ENCODE measurements at regions not wholly inside any gene's neighbourhood (a gene's known extent, or its start where the extent isn't known, plus 50 kb on each side); places are given as distances from the start of the nearest gene placed in this dataset.

GRCh38 chr1:114235281-114235680 is 81.6 kb upstream of the SYT6 start:
- 83 to 85% methylated on average over 3 of the region's 3 CpGs for WGBS, 2 experiments

DNA sequence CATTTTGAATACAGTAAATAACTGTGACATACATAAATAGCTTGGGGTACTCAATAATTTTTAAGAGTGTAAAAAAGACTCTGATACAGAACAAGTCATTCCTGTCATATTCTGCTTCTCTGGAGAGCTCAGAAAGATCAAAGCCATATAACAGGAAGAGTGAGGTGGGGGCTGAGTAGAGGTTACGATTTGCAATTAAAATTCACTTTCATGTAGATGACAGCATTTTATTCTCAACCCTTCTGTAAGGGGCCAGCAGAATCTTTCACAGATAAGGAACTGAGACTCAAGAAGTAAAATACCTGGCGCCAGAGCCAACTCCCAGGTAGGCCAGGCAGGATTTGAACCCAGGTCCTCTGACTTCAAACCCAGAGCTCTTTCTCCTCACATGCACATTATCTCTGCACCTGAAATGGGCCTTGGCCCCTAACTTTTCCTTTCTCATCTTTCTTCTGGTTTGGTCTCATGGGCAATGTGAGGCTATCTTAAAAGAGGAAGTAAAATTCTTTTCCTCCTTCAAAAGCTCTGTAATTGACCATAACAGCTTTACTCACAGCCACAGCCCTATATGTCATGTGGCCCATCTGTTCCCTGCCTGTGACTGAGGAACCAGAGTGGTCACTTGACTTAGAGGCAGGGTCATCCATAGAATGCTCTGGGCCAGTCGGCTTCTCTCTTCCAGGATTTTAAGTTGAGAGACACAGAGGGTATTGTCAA is 80.9 kb upstream of the SYT6 start:
- H3K36me3 ChIP-seq (ENCODE audit: control insufficient read depth, insufficient read depth, low read length) = no peaks in the 10 kb centered on the region
- no peaks in the 10 kb centered on the region for H3K9me3 ChIP-seq (ENCODE audit: control insufficient read depth, low read length)
- WGBS, 2 experiments = 94 to 96% methylated on average over 3 of the region's 3 CpGs

More at GRCh38 chr1:114235281-114235680, 81.6 kb upstream of the SYT6 start:
- no peak overlapping the region for H3K27ac ChIP-seq (ENCODE audit: insufficient read depth, low read depth, low read length, poor library complexity, severe bottlenecking)
- H3K27me3 ChIP-seq (ENCODE audit: control insufficient read depth, insufficient read depth, low read length, poor library complexity, severe bottlenecking) = no peaks in the 10 kb centered on the region
- peaks cover 2% of the 10 kb centered on the region for H3K4me1 ChIP-seq (ENCODE audit: control insufficient read depth, insufficient read depth, low read length)
- no peaks in the 10 kb centered on the region for H3K9me3 ChIP-seq (ENCODE audit: control insufficient read depth, low read length)
- no peaks in the 10 kb centered on the region for H3K36me3 ChIP-seq (ENCODE audit: control insufficient read depth, insufficient read depth, low read length)
- no peak overlapping the region for H3K4me3 ChIP-seq (ENCODE audit: insufficient read depth, low read depth, low read length)

DNA sequence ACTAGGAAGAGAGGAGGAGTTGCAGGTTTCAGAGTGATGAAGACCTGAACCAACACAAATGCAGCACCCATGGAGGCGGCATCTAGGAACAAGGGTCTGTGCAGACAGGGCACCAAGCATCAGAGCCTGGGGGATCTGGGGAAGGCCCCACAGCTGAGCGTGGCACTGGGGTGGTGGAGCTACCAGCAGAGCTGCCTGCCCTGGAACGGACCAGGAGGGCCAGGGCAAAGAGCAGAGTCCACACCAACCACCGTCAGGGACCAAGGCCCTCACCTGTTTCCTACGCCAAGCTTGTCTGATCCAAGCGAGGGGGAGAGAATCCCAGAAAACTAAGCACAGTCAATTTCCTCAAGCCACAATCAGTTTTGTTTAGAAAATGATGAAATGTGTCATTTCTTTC is 79.0 kb upstream of the SYT6 start:
- WGBS, 2 experiments = 76 to 80% methylated on average over 6 of the region's 6 CpGs
- H3K27me3 ChIP-seq (ENCODE audit: control insufficient read depth, insufficient read depth, low read length, poor library complexity, severe bottlenecking) = no peaks in the 10 kb centered on the region
- no peak overlapping the region for H3K4me3 ChIP-seq (ENCODE audit: insufficient read depth, low read depth, low read length)
- peaks cover 9% of the 10 kb centered on the region for H3K4me1 ChIP-seq (ENCODE audit: control insufficient read depth, insufficient read depth, low read length)
- H3K9me3 ChIP-seq (ENCODE audit: control insufficient read depth, low read length) = no peaks in the 10 kb centered on the region
- no peak overlapping the region for H3K27ac ChIP-seq (ENCODE audit: insufficient read depth, low read depth, low read length, poor library complexity, severe bottlenecking)
- no peaks in the 10 kb centered on the region for H3K36me3 ChIP-seq (ENCODE audit: control insufficient read depth, insufficient read depth, low read length)

More for the DNA sequence above, 80.9 kb upstream of the SYT6 start:
- Histone ChIP-seq H3K27ac (ENCODE audit: insufficient read depth, low read depth, low read length, poor library complexity, severe bottlenecking) (no peak overlapping the region), H3K4me1 (ENCODE audit: control insufficient read depth, insufficient read depth, low read length) (peaks cover 9% of the 10 kb centered on the region), H3K27me3 (ENCODE audit: control insufficient read depth, insufficient read depth, low read length, poor library complexity, severe bottlenecking) (no peaks in the 10 kb centered on the region), H3K4me3 (ENCODE audit: insufficient read depth, low read depth, low read length) (no peak overlapping the region)

DNA sequence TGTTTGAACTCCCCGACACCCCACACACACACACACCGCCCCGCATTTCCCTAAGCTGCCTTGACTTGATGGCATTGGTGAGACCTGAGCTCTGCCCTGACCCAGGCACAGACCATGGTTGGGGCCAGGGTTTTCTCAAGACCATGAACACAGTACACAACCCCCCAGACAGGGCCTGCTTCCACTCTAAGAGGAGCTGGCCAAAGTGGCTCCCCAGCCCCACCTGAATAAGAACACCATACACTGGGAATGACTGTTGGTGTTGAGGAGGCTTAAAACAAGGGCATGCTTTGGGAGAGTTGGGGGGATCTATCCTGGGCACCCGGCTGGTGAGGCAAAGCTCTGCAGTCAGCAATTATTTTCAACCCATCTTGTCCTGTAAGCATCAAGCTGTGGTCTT is 77.6 kb upstream of the SYT6 start:
- WGBS, 2 experiments = 91 to 94% methylated on average over 4 of the region's 4 CpGs
- H3K4me3 ChIP-seq (ENCODE audit: insufficient read depth, low read depth, low read length) = no peak overlapping the region
- H3K27me3 ChIP-seq (ENCODE audit: control insufficient read depth, insufficient read depth, low read length, poor library complexity, severe bottlenecking) = no peaks in the 10 kb centered on the region
- H3K36me3 ChIP-seq (ENCODE audit: control insufficient read depth, insufficient read depth, low read length) = no peaks in the 10 kb centered on the region
- H3K9me3 ChIP-seq (ENCODE audit: control insufficient read depth, low read length) = no peaks in the 10 kb centered on the region
- H3K27ac ChIP-seq (ENCODE audit: insufficient read depth, low read depth, low read length, poor library complexity, severe bottlenecking) = no peak overlapping the region
- peaks cover 9% of the 10 kb centered on the region for H3K4me1 ChIP-seq (ENCODE audit: control insufficient read depth, insufficient read depth, low read length)

DNA sequence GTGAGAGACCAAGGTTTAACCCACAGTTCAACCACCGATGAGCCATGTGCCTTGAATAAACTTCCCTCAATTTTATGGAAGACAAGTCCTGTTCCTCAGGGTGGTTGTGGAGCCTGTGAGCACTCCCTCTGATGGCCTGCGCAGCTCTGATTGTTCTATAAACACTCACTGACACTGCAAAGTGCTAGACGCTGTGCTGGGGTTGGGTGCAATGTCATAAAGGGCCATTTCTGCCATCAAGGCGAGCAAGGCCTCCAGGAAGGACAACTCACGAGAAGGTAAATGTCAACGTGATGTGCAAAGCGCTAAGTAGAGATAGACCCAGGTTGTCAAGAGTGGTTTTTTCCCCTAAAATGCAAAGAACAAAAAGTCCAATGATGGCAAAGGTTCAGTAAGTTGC is 75.7 kb upstream of the SYT6 start:
- WGBS, 2 experiments = 94 to 95% methylated on average over 7 of the region's 7 CpGs
- no peaks in the 10 kb centered on the region for H3K9me3 ChIP-seq (ENCODE audit: control insufficient read depth, low read length)
- peaks cover 9% of the 10 kb centered on the region for H3K4me1 ChIP-seq (ENCODE audit: control insufficient read depth, insufficient read depth, low read length)
- no peak overlapping the region for H3K4me3 ChIP-seq (ENCODE audit: insufficient read depth, low read depth, low read length)
- no peak overlapping the region for H3K27ac ChIP-seq (ENCODE audit: insufficient read depth, low read depth, low read length, poor library complexity, severe bottlenecking)
- H3K27me3 ChIP-seq (ENCODE audit: control insufficient read depth, insufficient read depth, low read length, poor library complexity, severe bottlenecking) = no peaks in the 10 kb centered on the region
- H3K36me3 ChIP-seq (ENCODE audit: control insufficient read depth, insufficient read depth, low read length) = no peaks in the 10 kb centered on the region

GRCh38 chr1:114227059-114227458 is 73.4 kb upstream of the SYT6 start:
- Histone ChIP-seq H3K4me1 (ENCODE audit: control insufficient read depth, insufficient read depth, low read length) (peaks cover 9% of the 10 kb centered on the region), H3K9me3 (ENCODE audit: control insufficient read depth, low read length) (no peaks in the 10 kb centered on the region), H3K4me3 (ENCODE audit: insufficient read depth, low read depth, low read length) (no peak overlapping the region), H3K27ac (ENCODE audit: insufficient read depth, low read depth, low read length, poor library complexity, severe bottlenecking) (no peak overlapping the region), H3K36me3 (ENCODE audit: control insufficient read depth, insufficient read depth, low read length) (no peaks in the 10 kb centered on the region), H3K27me3 (ENCODE audit: control insufficient read depth, insufficient read depth, low read length, poor library complexity, severe bottlenecking) (no peaks in the 10 kb centered on the region)
- WGBS, 2 experiments = 87 to 88% methylated on average over 4 of the region's 4 CpGs

DNA sequence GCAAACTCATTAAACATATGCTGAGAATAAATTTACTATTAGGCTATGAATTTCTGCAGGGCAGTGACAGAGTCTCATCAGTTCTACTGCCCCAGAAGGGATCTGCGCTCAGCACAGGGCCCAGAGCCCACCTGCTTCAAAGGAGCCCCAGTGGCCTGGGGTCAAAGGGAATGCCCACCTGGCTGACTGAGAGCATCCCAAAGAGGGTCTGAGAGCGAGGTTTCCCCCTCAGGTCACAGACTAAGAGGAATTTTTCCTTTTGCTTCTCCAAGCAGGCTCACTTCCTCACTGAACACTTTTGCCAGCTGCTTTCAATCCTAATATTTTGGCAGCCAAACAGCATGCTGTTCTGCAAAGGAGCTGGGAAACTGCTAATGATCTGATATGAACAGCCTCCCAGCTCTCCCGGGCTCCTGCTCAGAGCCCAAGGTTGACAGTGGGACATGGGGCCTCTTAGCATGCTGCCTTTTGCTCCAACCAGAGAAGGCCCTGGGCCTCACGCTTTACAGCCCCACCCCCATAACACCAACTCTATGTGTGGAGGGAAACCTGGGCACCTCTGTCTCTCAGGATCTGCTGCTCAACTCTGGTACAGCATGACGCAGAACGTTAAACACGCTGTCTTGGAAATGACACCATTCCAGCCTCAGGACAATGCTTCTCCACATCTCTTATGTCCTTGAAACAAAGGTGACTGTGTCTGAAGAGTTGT is 70.7 kb upstream of the SYT6 start:
- Histone ChIP-seq H3K9me3 (ENCODE audit: control insufficient read depth, low read length) (no peaks in the 10 kb centered on the region), H3K27me3 (ENCODE audit: control insufficient read depth, insufficient read depth, low read length, poor library complexity, severe bottlenecking) (no peaks in the 10 kb centered on the region), H3K4me1 (ENCODE audit: control insufficient read depth, insufficient read depth, low read length) (peaks cover 5% of the 10 kb centered on the region), H3K4me3 (ENCODE audit: insufficient read depth, low read depth, low read length) (no peak overlapping the region), H3K27ac (ENCODE audit: insufficient read depth, low read depth, low read length, poor library complexity, severe bottlenecking) (no peak overlapping the region), H3K36me3 (ENCODE audit: control insufficient read depth, insufficient read depth, low read length) (no peaks in the 10 kb centered on the region)
- 84 to 90% methylated on average over 7 of the region's 7 CpGs for WGBS, 2 experiments

DNA sequence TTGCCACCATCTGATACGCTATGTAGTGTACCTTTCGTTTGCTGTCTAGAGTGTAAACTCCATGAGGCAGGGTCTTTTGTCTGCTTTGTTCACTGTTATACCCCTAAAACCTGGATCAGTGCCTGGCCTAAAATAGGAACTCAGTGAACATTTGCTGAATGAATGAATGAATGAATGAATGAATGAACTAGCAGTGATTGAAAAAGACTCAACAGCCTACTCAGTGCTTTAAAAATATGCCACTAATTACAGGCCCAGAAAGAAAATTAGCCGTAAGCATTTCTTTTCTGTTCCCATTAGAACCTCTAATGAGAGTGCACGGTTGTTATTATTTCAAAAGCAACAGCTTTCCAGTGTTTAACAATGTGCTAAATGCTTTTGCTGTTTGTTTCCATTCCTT is 69.3 kb upstream of the SYT6 start:
- WGBS, 2 experiments = 96 to 100% methylated on average over 4 of the region's 4 CpGs
- H3K27me3 ChIP-seq (ENCODE audit: control insufficient read depth, insufficient read depth, low read length, poor library complexity, severe bottlenecking) = no peaks in the 10 kb centered on the region
- peaks cover 10% of the 10 kb centered on the region for H3K4me1 ChIP-seq (ENCODE audit: control insufficient read depth, insufficient read depth, low read length)
- H3K36me3 ChIP-seq (ENCODE audit: control insufficient read depth, insufficient read depth, low read length) = no peaks in the 10 kb centered on the region
- no peak overlapping the region for H3K27ac ChIP-seq (ENCODE audit: insufficient read depth, low read depth, low read length, poor library complexity, severe bottlenecking)
- H3K9me3 ChIP-seq (ENCODE audit: control insufficient read depth, low read length) = no peaks in the 10 kb centered on the region
- no peak overlapping the region for H3K4me3 ChIP-seq (ENCODE audit: insufficient read depth, low read depth, low read length)

- H3K27ac ChIP-seq (ENCODE audit: insufficient read depth, low read depth, low read length, poor library complexity, severe bottlenecking) = no peak overlapping the region
- peaks cover 10% of the 10 kb centered on the region for H3K4me1 ChIP-seq (ENCODE audit: control insufficient read depth, insufficient read depth, low read length)
- no peak overlapping the region for H3K4me3 ChIP-seq (ENCODE audit: insufficient read depth, low read depth, low read length)
- H3K27me3 ChIP-seq (ENCODE audit: control insufficient read depth, insufficient read depth, low read length, poor library complexity, severe bottlenecking) = no peaks in the 10 kb centered on the region
- 50 to 56% methylated on average over 7 of the region's 7 CpGs for WGBS, 2 experiments
- H3K9me3 ChIP-seq (ENCODE audit: control insufficient read depth, low read length) = no peaks in the 10 kb centered on the region
- no peaks in the 10 kb centered on the region for H3K36me3 ChIP-seq (ENCODE audit: control insufficient read depth, insufficient read depth, low read length)
These were observed 65.7 kb upstream of the SYT6 start for GRCh38 chr1:114219172-114219868.

Measured in ectodermal cell (in vitro differentiated cells).